GM19023 (cell line): ENCODE measurements at regions not wholly inside any gene's neighbourhood (a gene's known extent, or its start where the extent isn't known, plus 50 kb on each side); places are given as distances from the start of the nearest gene placed in this dataset.
A peak's percentile ranks its signal among the peaks of the same experiment; 100 is the strongest.

Source experiments
- ATAC-seq: cut with Tn5 transposase; IDR thresholded peaks from one replicate; pipeline ENCODE4 v1.9.1; 2021; ENCODE audit warnings: mild to moderate bottlenecking, moderate library complexity; ENCODE audit not compliant: unreplicated experiment

- ATAC-seq = no peak
These were observed 785.6 kb upstream of the GJE1 start for GRCh38 chr6:141347086-141347485.

DNA sequence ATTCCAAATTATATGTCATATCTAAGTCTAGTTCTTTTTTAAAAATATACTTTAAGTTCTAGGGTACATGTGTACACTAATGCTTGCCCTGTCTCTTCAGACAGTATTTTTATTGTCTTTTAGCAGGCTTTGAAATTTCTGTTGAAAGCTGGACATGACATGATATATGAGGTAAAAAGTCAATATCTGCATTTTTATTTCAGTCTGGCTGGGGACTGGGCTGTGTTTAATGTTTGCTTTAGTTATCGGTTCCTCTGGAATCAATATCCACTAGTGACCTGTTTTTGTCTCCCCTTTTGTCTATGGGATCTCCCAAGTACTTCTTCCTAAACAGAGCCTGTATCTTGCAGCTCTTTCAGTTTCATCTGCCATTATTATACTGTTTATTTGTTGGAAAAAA lies 786.2 kb upstream of the GJE1 start:
- no peak for ATAC-seq

GRCh38 chr6:141337191-141337590 lies 795.5 kb upstream of the GJE1 start:
- ATAC-seq = no peak

DNA sequence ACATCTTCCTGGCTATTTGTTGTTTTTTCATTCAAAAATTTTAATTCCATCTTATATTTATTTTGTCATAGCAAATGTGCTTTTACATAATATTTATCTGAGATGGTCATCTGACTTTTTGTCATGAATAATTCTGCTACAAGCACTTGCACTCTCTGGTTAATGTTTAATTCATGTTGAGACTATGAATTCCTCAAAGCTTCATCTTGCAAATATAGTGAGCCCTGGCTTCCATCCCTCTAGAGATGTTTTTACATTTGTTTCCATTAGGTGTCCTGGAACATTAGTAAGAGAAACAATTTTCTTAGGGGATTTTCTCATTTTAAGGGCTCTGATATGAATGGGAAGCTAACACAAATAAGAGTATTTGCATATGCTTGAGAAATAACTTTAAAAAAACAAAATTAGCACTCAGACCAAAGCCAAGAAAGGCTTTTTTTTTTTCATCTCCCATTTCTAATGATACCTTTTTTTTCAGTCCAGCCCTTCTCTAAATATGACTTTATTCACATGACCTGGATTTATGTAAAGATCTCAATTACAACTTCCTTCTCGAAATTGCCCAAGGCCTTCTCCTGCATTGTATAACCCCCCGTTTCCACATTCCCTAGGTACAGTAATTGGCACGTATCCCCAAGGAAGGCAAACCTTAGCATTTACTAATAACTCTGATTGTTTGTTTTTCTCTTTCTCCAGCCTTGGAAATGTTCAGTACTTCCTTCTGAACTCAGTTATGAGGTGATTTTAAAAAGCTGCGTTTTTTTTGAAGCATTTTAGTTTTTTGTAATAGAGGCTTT lies 797.0 kb upstream of the GJE1 start:
- ATAC-seq = no peak

DNA sequence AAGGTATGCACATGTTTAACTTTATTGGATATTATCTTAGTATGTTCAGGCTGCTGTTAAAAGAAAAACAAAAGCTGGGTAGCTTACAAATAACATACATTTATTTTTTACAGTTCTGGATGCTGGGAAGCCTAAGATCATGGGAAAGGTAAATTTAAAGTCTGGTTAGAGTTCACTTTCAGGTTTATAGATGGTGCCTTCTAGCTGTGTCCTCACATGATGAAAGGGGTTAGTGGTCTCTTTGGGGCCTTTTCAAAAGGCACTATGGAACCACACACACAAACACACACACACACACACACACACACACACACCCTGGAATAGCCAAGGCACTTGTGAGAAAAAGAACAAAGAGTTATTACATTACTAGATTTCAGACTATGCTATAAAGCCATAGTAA lies 805.8 kb upstream of the GJE1 start:
- no peak for ATAC-seq

- ATAC-seq = no peak
These were observed 806.3 kb upstream of the GJE1 start for GRCh38 chr6:141326426-141326825.

GRCh38 chr6:141321493-141322347 lies 811.0 kb upstream of the GJE1 start:
- no peak for ATAC-seq

GRCh38 chr6:141316236-141316635 lies 816.5 kb upstream of the GJE1 start:
- ATAC-seq = no peak

GRCh38 chr6:141313986-141314385 lies 818.7 kb upstream of the GJE1 start:
- no peak for ATAC-seq

- ATAC-seq = peak; percentile 73
These were observed 823.4 kb upstream of the GJE1 start for GRCh38 chr6:141309295-141309694.

DNA sequence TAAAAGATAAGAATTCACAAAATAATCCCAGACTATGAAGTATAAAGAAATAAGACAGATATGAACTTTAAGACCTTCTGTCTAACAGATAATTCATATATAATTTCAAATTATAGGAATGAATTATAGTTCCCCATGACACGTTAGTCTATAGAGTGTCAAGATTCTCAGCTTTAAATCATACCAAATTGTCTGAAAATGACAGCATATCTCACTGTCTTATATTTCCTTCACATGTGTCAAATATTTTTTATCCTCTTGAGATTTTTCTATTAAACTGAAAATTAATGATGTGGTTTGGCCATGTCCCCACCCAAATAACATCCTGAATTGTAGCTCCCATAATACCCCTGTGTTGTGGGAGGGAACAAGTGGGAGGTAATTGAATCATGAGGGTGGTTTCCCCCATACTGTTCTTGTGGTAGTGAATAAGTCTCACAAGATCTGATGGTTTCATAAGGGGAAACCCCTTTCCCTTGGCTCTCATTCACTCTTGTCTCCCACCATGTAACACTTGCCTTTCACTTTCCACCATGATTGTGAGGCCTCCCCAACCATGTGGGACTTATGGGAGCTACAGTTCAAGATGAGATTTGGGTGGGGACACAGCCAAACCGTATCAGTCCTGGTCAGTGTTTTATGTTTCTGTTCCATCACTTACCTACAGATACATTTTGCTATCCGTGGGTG lies 825.3 kb upstream of the GJE1 start:
- no peak for ATAC-seq

DNA sequence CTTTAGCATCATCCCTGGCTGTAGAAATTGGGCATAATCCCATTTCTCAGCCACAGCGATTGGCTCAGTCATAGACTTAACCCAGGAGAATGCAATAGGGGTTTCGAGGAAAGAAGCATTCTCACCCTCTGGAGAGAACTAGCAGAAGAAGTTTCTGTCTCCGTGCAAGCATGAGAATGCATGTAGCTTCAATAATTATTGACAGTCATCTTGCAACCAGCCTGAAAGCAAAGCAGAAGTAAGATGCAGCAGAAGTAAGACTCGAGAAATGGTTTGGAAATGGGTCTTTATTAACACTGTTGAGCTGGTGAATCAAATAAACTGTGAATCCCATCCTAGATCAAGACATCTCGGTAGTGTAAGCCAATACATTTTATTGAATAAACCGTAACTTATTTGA lies 828.8 kb upstream of the GJE1 start:
- ATAC-seq = no peak

GRCh38 chr6:141301779-141302178 lies 830.9 kb upstream of the GJE1 start:
- ATAC-seq = no peak

- no peak for ATAC-seq
These were observed 841.6 kb upstream of the GJE1 start for GRCh38 chr6:141290941-141291721.

GRCh38 chr6:141288947-141289346 lies 843.8 kb upstream of the GJE1 start:
- ATAC-seq = no peak

GRCh38 chr6:141282263-141282662 lies 850.5 kb upstream of the GJE1 start:
- ATAC-seq = no peak

GRCh38 chr6:141269684-141270083 lies 863.0 kb upstream of the GJE1 start:
- ATAC-seq = no peak

DNA sequence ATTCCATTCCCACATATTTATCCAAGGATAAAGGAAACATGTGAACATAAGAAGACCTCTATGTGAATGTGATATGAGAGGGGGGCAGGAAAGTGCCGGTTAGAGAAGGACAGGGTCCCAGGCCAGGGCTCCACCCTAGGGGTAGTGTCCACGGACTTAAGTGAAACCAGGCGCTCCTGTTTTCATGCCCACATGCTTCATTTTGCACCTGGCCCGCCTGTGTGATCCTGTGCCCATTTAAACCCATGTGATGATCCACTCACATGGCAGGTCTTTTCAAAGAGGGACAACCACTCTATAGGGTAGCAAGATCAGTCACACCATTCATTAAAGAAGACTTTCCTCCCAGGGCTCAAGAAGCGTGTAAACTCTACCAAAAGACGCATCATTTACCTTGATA lies 865.3 kb upstream of the GJE1 start:
- ATAC-seq = no peak

DNA sequence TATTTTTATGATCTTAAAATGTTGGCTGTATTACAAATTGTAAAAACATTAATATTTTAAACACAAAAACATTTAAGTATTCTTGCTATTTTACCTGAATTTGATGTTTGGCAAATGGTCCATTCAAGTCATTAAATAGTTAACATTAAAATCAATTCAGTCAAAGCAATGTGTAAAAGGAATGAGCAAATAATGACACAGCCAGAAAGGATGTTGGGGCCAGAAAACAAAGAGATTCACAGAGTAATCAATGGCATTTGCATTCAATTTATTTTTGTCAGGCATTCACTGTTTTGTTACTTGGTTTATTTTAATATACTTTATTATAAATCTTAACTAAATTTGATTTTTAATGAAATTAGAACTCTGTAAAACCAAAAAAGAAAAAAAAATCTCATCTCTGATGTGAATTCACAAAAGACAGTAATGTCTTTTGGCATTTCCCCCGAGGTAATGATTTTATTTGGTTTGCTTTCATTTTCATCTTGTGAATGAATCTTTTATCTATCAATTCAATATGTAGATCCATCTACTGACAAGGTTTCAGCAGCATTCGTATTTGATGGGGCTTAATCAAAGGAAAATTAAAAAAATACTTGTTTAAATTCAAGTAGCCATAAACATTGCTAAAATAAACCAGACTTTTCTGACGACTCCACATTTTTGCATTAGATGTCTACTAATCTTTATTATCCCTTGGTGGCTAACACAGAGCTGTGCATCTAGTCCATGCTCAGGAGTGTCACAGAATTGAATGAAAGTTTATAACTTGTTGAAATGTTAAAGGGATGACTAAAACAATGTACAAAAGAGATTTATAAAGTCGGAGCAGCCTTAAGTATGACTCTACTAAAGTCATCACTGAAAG lies 866.7 kb upstream of the GJE1 start:
- ATAC-seq = no peak

- ATAC-seq = no peak
These were observed 868.6 kb upstream of the GJE1 start for GRCh38 chr6:141264101-141264500.
